Endothelial cell of umbilical vein (primary cell): ENCODE measurements at regions not wholly inside any gene's neighbourhood (a gene's known extent, or its start where the extent isn't known, plus 50 kb on each side); places are given as distances from the start of the nearest gene placed in this dataset.
"Not testable (repeated sequence)": the region's sequence is repeated elsewhere in the genome, so short reads cannot be mapped to it uniquely, and the experiment has no call there.

ENCODE experiments used
- CTCF ChIP-seq, 2 donors: IDR thresholded peaks; 1 replicate in 1 of 2; 2 replicates in 1 of 2; pipeline ENCODE4 v1.5.1; 2011; ENCODE audit warnings: low read length in 2 of 2, mild to moderate bottlenecking in 2 of 2, moderate library complexity in 2 of 2, control low read depth in 1 of 2, inconsistent platforms in 1 of 2, low read depth in 1 of 2; ENCODE audit not compliant: insufficient read depth in 1 of 2; ENCODE audit errors: extremely low read depth in 1 of 2
- EZH2 ChIP-seq: IDR thresholded peaks from 2 replicates; pipeline ENCODE4 v1.6.1; 2012; ENCODE audit warnings: borderline replicate concordance, low read depth, mild to moderate bottlenecking, moderate library complexity, low read length, inconsistent platforms; ENCODE audit not compliant: severe bottlenecking
- JUN ChIP-seq: IDR thresholded peaks from 2 replicates; pipeline ENCODE4 v1.6.1; 2011; ENCODE audit warnings: borderline replicate concordance, low read depth; ENCODE audit not compliant: insufficient read length, insufficient read depth
- MYC ChIP-seq: IDR thresholded peaks from one replicate; pipeline ENCODE4 v1.6.1; 2011; ENCODE audit warnings: mild to moderate bottlenecking, low read depth, low read length
- POLR2A ChIP-seq: IDR thresholded peaks from 2 replicates; pipeline ENCODE4 v1.6.1; 2012; ENCODE audit warnings: low read depth, mild to moderate bottlenecking, control low read depth, low read length
- POLR2AphosphoS5 ChIP-seq: IDR thresholded peaks from 2 replicates; pipeline ENCODE4 v1.6.1; 2012; ENCODE audit warnings: low read depth, mild to moderate bottlenecking, control low read depth, low read length, moderate library complexity; ENCODE audit not compliant: insufficient read depth
- TF ChIP-seq, protein P1 (sequence below): IDR thresholded peaks from 2 replicates; pipeline ENCODE4 v1.6.1; 2011; ENCODE audit not compliant: insufficient read depth, insufficient read length

DNA sequence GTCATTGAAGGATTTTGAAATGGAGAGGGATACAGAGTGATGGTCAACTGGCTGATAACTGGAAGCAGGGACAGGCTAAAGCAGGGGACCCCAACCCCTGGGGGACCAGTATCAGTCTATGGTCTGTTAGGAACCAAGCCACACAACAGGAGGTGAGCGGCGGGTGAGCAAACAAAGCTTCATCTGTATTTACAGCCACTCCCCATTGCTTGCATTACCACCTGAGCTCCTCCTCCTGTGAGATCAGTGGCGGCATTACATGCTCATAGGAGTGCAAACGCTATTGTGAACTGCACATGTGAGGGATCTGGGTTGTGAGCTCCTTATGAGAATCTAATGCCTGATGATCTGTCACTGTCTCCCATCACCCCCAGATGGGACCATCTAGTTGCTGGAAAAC is 407.9 kb downstream of the BUD13 start:
- TF ChIP-seq CTCF (IDR thresholded peaks at IDR 0.05; ENCODE audit: extremely low read depth in 1 of 2, insufficient read depth in 1 of 2, low read depth in 1 of 2, low read length in 2 of 2); POLR2AphosphoS5; POLR2A; JUN; EZH2; MYC: not testable (repeated sequence)
- TF ChIP-seq, protein P1, sequence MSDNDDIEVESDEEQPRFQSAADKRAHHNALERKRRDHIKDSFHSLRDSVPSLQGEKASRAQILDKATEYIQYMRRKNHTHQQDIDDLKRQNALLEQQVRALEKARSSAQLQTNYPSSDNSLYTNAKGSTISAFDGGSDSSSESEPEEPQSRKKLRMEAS: not testable (repeated sequence)
